Activated CD4-positive, alpha-beta T cell treated with anti-CD3 and anti-CD28 coated beads, Interleukin-2, Interleukin-6, amounts not matched to agents 100 ng/mL and 50 ng/mL, durations not matched to agents 16 hours and 8 hours (primary cell): ENCODE measurements at regions not wholly inside any gene's neighbourhood (a gene's known extent, or its start where the extent isn't known, plus 50 kb on each side); places are given as distances from the start of the nearest gene placed in this dataset.
"Not testable (repeated sequence)": the region's sequence is repeated elsewhere in the genome, so short reads cannot be mapped to it uniquely, and the experiment has no call there.

Experiments
- DNase-seq: peaks from one replicate; pipeline ENCODE4 v3.0.0-alpha.2; 2020

GRCh38 chr14:104472073-104472472, 107.5 kb upstream of the C14orf180 start:
- DNase-seq = no peak

- no peak for DNase-seq
These were observed 106.9 kb upstream of the C14orf180 start for GRCh38 chr14:104472536-104473243.

DNA sequence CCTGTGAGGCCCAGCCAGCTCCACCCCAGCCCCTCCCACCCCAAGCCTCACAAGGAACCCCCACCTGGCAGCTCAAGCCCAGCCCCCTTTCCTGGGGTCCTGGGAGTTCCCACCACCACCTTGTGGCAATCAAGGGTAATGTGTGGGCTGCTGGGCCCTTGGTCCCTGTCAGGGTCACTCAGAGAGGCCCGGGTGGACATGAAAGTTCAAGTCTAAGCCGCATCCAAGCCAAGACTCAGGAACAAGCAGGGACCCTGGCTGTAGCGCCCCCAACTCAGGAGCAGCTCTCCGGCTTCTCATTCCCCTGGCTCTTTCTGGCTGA, 106.4 kb upstream of the C14orf180 start:
- DNase-seq = no peak

DNA sequence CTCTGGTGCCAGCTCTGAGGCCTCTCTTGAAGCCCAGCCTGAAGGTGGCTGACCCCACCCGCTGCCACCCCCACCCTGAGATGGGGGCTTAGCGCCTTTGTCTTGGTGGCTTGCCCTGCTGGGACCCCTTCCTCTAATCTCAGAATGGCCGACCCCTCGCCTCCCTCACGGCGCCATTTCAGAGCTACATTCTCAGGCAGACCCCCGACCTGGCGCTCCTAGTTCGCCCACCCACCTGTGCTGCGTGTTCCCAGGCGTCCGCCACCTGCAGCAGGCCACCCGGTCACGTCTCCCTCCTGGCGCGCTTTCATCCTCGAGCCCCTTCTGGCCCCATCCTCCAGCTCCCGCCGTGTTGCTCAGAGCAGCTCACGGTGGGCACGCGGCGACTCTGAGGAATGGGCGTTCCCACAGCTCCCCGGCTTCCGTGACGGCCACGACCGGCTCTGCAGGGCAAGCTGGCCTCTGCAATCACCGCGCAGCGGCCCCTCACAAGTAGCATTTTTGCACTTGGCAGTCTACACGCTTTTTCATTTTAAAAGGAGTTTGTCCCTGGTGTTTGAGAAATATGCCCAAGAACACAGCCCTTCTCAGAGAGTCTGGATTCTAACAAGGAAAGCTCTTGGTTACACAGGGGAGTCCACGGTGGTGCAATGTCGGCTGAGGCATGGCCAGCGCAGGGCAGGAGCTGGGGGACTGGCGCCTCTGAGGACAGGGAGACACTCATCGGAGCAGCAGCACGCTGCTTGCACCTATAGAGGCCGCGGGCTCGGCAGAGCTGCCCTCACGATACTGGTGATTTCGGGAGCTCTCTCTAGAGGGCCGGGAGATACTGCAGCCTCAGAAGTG, 105.7 kb upstream of the C14orf180 start:
- no peak for DNase-seq

- DNase-seq = no peak
These were observed 104.9 kb upstream of the C14orf180 start for GRCh38 chr14:104474495-104475213.

DNA sequence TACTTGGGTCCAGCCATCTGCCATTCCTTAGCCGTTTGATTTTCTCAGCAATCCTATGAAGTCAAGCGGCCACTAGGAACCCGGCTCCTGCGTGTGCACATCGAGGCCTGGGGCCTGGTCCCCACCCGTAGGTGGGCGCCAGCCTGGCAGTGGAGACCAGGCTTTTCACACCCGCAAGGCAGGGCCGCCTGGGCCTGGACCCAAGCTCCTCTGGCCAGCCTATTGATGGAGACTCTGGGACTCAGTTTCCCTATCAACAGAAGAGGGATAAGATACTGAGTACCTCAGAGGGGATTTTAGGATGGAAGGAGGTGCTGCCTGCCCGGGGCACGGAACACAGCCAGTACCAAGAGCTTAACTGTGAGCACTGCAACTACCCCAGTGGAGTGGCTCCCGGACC, 104.3 kb upstream of the C14orf180 start:
- DNase-seq = no peak

DNA sequence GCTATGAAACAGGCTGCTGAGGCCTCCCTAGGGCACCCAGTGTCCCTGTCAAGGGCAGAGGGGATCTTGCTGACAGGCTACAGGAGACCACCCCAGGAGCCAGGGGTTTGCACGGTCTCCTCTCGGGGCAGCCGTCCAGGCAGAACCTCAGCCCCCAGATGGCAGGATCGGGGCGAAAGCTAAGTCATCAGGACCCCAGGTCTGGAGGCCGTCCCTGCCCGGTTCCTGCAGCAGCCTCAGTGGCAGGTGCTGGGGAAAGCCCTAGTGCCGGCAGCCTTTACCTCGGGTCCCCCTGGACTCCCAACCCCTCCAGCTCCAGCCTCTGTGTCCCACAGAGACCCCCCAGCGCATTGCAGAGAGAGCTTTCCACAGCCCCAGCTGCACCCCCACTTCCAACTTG, 103.8 kb upstream of the C14orf180 start:
- DNase-seq = no peak

DNA sequence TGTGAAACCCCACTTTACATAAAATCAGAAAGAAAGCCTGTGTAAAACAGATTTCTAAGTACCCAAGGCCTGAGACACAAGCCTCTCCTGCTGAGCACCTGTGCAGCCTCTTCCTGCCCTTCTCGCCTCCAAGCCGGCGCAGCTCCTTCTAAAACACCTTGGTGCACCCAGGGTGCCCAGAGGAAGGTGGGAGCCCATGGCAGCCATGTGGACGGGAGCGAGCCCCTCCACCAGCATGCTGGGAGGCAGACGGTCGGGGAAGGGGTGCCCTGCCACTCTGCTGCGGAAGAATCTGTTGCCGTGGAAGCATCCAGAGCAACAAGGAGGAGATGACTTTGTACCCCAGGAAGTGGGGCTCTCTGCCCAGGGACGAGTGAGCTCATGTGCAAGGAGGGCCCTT, 103.1 kb upstream of the C14orf180 start:
- DNase-seq = no peak

DNA sequence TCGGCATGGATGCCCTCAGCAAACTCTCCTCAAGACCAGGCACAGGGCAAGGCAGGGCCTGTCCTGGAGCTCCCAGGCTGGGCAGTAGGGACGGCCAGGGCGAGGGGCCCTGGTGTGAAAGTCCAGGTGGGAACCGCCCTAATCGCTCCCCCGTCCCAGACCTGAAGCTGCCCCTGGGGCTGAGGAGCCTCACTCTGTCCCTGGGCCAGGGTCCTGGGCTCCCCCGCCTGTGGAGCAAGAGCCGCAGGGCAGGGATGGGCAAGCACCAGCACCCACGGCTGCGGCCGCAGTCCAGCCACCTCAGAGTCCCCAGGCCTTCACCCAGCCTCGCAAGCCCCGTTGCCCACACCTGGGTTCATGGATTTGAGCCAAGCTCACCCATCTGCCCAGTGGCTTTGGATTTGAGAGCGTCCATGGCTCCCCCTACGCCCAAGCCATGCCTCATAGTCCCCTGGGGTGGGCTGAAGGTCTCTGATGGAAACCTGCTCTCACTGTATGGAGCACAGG, 102.4 kb upstream of the C14orf180 start:
- no peak for DNase-seq

- no peak for DNase-seq
These were observed 101.7 kb upstream of the C14orf180 start for GRCh38 chr14:104477666-104478380.

GRCh38 chr14:104478656-104479055, 100.9 kb upstream of the C14orf180 start:
- DNase-seq = no peak

DNA sequence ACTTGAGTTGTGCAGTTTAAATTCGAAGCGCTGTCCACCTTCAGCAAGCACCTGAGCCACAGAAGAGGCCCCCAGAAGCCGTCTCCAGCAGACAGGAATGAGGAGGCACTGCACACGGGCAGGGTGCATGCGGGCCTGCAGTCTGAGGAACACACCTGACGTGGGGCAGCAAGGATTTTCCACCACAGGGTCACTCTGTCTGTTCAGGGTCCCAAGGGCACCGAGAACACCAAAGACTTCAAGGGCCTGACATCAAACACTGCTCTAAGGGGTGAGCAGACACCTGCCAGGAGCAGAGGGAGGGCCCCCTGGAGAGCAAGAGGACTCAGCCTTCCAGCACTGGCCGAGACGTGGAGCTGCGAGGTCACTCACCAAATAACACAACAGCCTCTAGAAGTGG, 99.7 kb upstream of the C14orf180 start:
- no peak for DNase-seq

- no peak for DNase-seq
These were observed 98.2 kb upstream of the C14orf180 start for GRCh38 chr14:104481323-104481722.

GRCh38 chr14:104482017-104482416, 97.5 kb upstream of the C14orf180 start:
- not testable (repeated sequence) for DNase-seq

DNA sequence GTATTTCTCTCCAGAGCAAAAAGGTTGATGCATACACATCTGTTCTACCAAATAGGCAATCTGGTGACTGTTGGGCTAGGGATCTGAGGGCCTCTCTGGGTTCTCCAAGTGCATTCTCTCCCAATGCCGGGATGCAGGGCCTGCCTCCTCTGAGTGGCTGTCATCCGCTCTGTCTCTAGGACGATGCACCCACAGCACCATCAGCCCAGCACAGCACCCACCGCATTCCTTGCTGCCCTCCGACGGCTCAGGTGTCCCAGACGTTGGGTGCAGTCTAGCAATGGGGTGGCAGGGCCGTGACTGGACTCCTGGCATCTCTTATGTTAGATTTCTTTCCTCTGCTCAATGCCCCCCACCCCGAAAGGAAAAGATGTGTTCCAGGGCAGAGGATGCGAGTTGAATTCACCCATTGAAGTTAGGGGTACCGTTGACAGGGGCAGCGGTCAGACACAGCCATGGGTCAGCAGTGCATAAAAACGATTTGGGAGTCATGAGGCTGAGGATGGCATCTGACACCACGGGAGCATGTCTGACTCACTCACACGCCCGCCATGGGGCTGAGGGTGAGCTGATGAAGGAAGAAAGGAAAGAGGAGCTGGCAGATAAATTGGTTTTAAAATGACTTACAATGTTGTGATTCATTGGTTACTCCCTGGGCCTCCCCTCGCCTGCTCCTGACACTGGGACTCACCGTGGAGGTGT, 93.2 kb upstream of the C14orf180 start:
- DNase-seq = no peak

GRCh38 chr14:104494483-104494882, 85.1 kb upstream of the C14orf180 start:
- DNase-seq = no peak

DNA sequence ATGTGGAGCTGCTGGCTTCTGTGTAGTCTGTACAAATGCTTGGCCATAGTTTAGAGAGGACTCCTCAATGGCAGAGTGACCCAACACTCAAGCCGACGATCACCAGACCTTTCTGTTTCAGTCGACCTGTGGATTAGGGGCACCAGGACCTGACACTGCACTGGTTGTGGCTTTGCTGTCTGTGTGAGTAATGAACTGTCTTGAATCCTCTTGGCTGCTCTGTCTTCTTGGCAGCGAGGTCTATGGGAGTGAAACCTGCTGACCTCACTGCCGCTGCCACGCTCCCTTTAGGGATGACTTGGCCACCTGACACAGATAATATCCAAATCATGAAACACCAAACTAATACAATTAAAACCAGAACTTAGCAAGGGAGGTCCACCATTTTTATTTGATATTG, 83.5 kb upstream of the C14orf180 start:
- no peak for DNase-seq

DNA sequence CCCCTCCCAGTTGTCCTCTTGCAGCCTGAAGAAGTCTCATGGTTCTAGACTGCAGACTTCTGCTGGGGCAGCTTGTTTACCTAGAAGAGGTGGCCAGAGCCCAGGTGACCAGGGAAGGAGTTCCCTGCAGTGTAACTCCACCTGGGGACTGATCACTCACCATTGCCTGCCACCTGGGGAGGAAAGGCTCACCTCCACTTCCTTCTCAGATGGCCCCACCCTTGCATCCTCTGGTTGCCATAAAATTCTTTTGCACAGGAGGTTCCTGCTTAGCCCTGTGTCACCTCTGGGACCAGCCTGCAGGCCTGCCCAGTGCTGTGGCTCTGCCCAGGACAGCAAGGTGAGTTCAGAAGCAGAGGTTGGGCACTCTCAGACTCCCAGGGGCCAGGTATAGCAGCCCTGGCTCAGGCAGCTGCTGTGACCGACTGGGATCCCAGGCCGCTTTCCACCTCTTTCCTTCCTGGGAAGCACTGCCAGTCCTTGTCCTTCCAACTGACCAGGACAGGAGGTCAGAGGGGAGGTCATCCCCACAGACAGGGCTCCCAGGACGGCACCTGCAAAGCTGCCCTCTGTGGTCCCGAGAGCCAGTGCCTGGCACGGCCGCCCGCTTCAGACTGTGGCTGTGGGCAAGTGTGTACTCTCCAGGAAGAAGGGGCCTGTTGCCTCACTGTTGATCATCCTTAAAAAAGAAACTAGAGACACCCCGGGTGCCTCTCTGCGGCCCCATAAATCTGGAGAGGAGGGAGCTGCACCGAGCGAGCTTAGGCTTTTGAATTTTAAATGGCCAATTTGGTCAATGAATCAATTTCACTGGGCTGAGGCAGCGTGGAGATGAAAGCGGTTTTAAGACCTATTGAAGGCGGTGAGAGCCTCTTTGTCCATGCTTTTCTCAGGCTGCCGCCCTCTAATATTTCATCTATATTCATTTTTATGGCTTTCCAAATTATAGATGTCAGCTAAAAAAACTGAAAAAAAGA, 79.5 kb upstream of the C14orf180 start:
- DNase-seq = no peak

- no peak for DNase-seq
These were observed 77.5 kb upstream of the C14orf180 start for GRCh38 chr14:104502060-104502459.

DNA sequence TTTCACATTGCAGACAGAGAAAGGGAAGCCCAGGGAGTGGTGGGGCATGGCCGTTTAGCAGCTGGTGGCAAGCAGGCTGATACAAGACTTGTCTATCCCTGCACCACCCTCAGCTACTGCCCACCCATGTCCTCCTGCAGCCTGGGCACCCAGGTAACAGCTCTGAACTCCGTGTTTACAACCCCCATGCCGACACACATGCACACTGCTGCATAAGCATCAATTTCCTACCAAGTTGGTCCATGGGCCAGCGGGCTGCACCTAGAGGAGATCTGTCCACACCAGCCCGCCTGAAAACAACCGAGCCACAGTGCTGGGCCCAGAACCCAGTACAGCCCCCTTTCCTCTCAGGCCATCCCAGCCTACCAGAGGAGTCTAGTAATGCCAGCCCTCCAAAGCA, 75.9 kb upstream of the C14orf180 start:
- no peak for DNase-seq

GRCh38 chr14:104504172-104504735, 75.3 kb upstream of the C14orf180 start:
- DNase-seq = no peak
